Parathyroid adenoma (tissue), 2 donors: ENCODE measurements at regions not wholly inside any gene's neighbourhood (a gene's known extent, or its start where the extent isn't known, plus 50 kb on each side); places are given as distances from the start of the nearest gene placed in this dataset.

Experiments
- H2AFZ ChIP-seq: fragments of 300-600 bp; sonication (generic); one replicate; pipeline ENCODE4 v1.7.0; 2017; ENCODE audit warnings: antibody characterized with exemption, mild to moderate bottlenecking
- H3K27ac ChIP-seq: fragments of 300-600 bp; sonication (generic); one replicate; pipeline ENCODE4 v1.7.0; 2017
- H3K27me3 ChIP-seq: fragments of 300-600 bp; sonication (generic); one replicate; pipeline ENCODE4 v1.7.0; 2017; ENCODE audit warnings: low read length; ENCODE audit not compliant: control insufficient read depth, insufficient read depth
- H3K36me3 ChIP-seq: fragments of 300-600 bp; sonication (generic); one replicate; pipeline ENCODE4 v1.7.0; 2017; ENCODE audit warnings: low read length; ENCODE audit not compliant: control insufficient read depth, insufficient read depth
- H3K4me1 ChIP-seq: fragments of 300-600 bp; sonication (generic); one replicate; pipeline ENCODE4 v1.7.0; 2017; ENCODE audit warnings: control low read depth
- H3K4me2 ChIP-seq: fragments of 300-600 bp; sonication (generic); one replicate; pipeline ENCODE4 v1.7.0; 2017; ENCODE audit warnings: low read length
- H3K4me3 ChIP-seq: fragments of 300-600 bp; sonication (generic); one replicate; pipeline ENCODE4 v1.7.0; 2017; ENCODE audit warnings: low read depth, low read length
- H3K79me2 ChIP-seq: fragments of 300-600 bp; sonication (generic); one replicate; pipeline ENCODE4 v1.7.0; 2017; ENCODE audit warnings: control low read depth
- H3K9ac ChIP-seq: fragments of 300-600 bp; sonication (generic); one replicate; pipeline ENCODE4 v1.7.0; 2017; ENCODE audit warnings: mild to moderate bottlenecking
- H3K9me3 ChIP-seq: fragments of 300-600 bp; sonication (generic); one replicate; pipeline ENCODE4 v1.7.0; 2017; ENCODE audit warnings: low read length; ENCODE audit not compliant: control insufficient read depth
- TF ChIP-seq, protein P1 (sequence below): fragments of 300-600 bp; sonication (generic); IDR thresholded peaks from one replicate; pipeline ENCODE4 v1.7.0; 2017; ENCODE audit warnings: antibody characterized with exemption, mild to moderate bottlenecking
- donor health status: primary hyperparathyroidism.

DNA sequence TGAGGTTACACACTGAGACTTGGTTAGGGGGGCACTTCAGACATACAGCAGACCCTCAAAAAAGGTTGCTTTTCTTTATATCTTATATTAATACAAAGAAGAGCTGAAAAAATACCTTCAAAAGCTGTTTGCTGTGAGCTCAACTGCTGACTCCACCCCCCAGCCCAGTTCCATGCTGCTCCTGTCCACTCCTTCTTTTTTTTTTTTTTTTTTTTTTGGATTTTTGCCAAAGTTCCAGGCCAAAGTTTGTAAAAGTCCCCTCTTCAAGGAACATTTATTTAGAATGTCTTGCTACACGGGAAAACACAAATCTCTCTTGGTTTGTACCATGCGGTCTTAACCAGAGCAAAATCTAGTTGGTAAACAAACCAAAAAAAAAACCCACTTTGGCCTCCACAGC lies 85.3 kb upstream of the AKAP12 start:
- Histone ChIP-seq H3K4me1 (no peaks in the 10 kb centered on the region), H3K36me3 (no peaks in the 10 kb centered on the region), H3K9me3 (no peaks in the 10 kb centered on the region), H3K4me2 (no peak overlapping the region), H3K4me3 (no peak overlapping the region), H2AFZ (no peak overlapping the region), H3K27me3 (no peaks in the 10 kb centered on the region), H3K27ac (no peak overlapping the region), H3K9ac (no peak overlapping the region), H3K79me2 (no peaks in the 10 kb centered on the region)
- TF ChIP-seq, protein P1, sequence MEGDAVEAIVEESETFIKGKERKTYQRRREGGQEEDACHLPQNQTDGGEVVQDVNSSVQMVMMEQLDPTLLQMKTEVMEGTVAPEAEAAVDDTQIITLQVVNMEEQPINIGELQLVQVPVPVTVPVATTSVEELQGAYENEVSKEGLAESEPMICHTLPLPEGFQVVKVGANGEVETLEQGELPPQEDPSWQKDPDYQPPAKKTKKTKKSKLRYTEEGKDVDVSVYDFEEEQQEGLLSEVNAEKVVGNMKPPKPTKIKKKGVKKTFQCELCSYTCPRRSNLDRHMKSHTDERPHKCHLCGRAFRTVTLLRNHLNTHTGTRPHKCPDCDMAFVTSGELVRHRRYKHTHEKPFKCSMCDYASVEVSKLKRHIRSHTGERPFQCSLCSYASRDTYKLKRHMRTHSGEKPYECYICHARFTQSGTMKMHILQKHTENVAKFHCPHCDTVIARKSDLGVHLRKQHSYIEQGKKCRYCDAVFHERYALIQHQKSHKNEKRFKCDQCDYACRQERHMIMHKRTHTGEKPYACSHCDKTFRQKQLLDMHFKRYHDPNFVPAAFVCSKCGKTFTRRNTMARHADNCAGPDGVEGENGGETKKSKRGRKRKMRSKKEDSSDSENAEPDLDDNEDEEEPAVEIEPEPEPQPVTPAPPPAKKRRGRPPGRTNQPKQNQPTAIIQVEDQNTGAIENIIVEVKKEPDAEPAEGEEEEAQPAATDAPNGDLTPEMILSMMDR: no peak

DNA sequence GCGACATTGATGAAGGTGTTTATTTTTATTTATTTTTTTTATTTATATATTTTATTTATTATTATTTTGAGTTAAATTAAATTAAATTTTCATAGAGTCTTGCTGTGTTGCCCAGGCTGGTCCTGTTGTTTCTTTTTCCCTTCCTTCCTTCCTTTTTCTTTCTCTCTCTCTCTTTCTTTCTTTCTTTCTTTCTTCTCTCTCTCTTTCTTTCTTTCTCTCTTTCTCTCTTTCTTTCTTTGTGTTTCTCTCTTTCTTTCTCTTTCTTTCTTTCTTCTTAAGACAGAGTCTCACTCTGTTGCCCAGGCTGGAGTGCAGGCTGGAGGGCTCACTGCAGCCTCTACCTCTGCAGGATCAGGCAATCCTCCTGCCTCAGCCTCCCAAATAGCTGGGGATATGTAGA lies 84.7 kb upstream of the AKAP12 start:
- H3K4me3 ChIP-seq: no peak overlapping the region
- no peaks in the 10 kb centered on the region for H3K9me3 ChIP-seq
- no peak overlapping the region for H3K4me2 ChIP-seq
- TF ChIP-seq, protein P1: no peak
- no peak overlapping the region for H2AFZ ChIP-seq
- no peak overlapping the region for H3K9ac ChIP-seq
- H3K36me3 ChIP-seq: no peaks in the 10 kb centered on the region
- H3K27ac ChIP-seq: no peak overlapping the region
- no peaks in the 10 kb centered on the region for H3K79me2 ChIP-seq
- H3K4me1 ChIP-seq: no peaks in the 10 kb centered on the region
- no peaks in the 10 kb centered on the region for H3K27me3 ChIP-seq

DNA sequence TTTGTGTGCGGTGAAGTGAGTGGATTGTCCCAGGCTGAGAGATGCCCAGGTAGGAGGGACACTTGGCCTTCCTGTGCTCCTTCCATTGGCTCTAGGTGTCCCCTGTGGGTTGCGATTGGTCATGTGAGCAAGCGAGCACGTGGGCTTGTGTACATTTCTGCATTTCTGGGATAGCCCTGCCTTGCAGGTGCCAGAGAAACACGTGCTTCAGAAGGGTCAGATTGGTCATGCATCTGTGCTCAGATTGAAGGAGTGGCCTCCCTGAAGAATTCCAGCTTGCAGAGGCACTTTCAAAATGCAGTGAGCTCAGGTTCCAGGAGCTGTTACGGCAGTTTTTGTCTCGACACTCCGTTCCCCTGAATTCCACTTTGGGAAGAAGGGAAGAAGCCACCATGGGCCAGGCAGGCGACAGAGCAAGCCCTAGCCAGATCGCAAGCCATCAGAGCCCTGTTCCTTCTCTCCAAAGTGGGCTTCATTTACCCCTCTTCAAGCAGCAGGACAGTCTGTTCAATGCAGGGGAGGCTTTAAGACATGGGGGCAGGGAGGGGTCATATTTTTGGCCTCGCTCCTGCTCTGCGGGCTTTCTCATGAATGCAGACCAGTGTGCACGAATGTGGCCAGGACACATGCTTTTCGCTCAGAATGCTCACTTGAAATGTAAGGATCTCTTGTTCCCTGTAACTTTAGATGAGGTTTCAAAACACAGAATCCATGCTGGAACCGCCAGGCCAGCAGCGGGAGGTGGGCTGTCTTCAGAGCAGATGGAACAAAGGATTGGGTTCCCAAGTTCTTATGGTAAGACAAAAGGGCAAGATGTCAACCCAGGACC lies 78.6 kb upstream of the AKAP12 start:
- peak overlapping the region; percentile 64 for H3K4me2 ChIP-seq
- H3K27ac ChIP-seq: no peak overlapping the region
- no peaks in the 10 kb centered on the region for H3K9me3 ChIP-seq
- no peaks in the 10 kb centered on the region for H3K4me1 ChIP-seq
- H3K4me3 ChIP-seq: peak overlapping the region; percentile 24
- peak overlapping the region; percentile 57 for H2AFZ ChIP-seq
- H3K36me3 ChIP-seq: no peaks in the 10 kb centered on the region
- TF ChIP-seq, protein P1: no peak
- H3K79me2 ChIP-seq: no peaks in the 10 kb centered on the region
- no peaks in the 10 kb centered on the region for H3K27me3 ChIP-seq
- H3K9ac ChIP-seq: no peak overlapping the region

GRCh38 chr6:151164383-151164782 lies 75.4 kb upstream of the AKAP12 start:
- Histone ChIP-seq H2AFZ (no peak overlapping the region), H3K9ac (no peak overlapping the region), H3K27ac (no peak overlapping the region), H3K36me3 (no peaks in the 10 kb centered on the region), H3K9me3 (no peaks in the 10 kb centered on the region), H3K4me2 (no peak overlapping the region), H3K4me3 (no peak overlapping the region), H3K4me1 (no peaks in the 10 kb centered on the region), H3K79me2 (no peaks in the 10 kb centered on the region), H3K27me3 (no peaks in the 10 kb centered on the region)
- TF ChIP-seq, protein P1: no peak

DNA sequence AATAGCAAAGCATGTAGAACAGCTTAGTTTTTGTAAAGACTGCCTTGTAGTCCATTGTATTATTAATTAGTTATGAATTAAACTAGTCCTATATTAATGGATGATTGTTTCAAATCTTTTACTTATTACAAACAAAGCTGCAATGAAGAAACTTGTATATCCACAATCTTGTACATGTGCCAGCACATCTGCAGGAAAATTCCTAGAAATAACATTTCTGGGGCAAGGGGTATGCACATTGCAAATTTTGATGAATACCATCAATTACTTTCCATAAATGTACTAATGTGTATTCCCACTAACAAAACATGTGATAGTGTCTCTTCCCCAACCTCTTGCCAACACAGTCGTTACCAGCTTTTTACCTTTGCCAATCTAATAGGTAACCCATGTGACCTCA lies 73.6 kb upstream of the AKAP12 start:
- Histone ChIP-seq H3K27me3 (no peaks in the 10 kb centered on the region), H2AFZ (no peak overlapping the region), H3K79me2 (no peaks in the 10 kb centered on the region), H3K27ac (no peak overlapping the region), H3K4me1 (no peaks in the 10 kb centered on the region), H3K4me3 (no peak overlapping the region), H3K36me3 (no peaks in the 10 kb centered on the region), H3K9me3 (no peaks in the 10 kb centered on the region), H3K4me2 (no peak overlapping the region), H3K9ac (no peak overlapping the region)
- TF ChIP-seq, protein P1: no peak
